ENCODE measurements at regions not wholly inside any gene's neighbourhood (a gene's known extent, or its start where the extent isn't known, plus 50 kb on each side); places are given as distances from the start of the nearest gene placed in this dataset.

DNA sequence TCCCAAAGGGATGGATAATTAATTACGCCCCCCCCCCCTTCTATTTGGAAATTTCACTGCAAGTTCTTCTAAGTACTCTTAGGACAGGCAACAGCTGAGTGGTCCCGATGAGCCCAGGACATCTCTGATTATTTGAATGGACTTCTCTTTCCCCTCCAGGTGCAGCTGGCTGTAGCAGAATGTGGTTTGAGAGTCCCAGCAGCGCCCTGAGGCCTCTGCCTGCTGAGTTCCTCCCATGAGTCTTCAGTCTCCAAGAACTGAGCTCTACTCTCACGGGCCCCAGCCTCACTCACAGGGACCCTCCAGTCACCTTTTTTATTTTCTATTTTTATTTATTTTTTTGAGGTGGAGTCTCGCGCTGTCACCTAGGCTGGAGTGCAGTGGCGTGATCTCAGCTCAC lies 63.6 kb upstream of the SFMBT2 start:
- peaks cover 4% of the 10 kb centered on the region; the same call in 1 of the 2 replicates for H3K36me3 Mint-ChIP-seq (ENCODE audit: low read depth)
- no peaks in the 10 kb centered on the region for H3K27me3 Mint-ChIP-seq (ENCODE audit: insufficient read depth)
- no peak overlapping the region for H3K27ac Mint-ChIP-seq
- no peak overlapping the region for H3K4me3 Mint-ChIP-seq
- no peak for DNase-seq
- H3K9me3 Mint-ChIP-seq: peaks cover 10% of the 10 kb centered on the region
- no peaks in the 10 kb centered on the region for H3K4me1 Mint-ChIP-seq (ENCODE audit: low read depth)
- TF ChIP-seq, protein P1, sequence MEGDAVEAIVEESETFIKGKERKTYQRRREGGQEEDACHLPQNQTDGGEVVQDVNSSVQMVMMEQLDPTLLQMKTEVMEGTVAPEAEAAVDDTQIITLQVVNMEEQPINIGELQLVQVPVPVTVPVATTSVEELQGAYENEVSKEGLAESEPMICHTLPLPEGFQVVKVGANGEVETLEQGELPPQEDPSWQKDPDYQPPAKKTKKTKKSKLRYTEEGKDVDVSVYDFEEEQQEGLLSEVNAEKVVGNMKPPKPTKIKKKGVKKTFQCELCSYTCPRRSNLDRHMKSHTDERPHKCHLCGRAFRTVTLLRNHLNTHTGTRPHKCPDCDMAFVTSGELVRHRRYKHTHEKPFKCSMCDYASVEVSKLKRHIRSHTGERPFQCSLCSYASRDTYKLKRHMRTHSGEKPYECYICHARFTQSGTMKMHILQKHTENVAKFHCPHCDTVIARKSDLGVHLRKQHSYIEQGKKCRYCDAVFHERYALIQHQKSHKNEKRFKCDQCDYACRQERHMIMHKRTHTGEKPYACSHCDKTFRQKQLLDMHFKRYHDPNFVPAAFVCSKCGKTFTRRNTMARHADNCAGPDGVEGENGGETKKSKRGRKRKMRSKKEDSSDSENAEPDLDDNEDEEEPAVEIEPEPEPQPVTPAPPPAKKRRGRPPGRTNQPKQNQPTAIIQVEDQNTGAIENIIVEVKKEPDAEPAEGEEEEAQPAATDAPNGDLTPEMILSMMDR (IDR thresholded peaks at IDR 0.05): no peak

DNA sequence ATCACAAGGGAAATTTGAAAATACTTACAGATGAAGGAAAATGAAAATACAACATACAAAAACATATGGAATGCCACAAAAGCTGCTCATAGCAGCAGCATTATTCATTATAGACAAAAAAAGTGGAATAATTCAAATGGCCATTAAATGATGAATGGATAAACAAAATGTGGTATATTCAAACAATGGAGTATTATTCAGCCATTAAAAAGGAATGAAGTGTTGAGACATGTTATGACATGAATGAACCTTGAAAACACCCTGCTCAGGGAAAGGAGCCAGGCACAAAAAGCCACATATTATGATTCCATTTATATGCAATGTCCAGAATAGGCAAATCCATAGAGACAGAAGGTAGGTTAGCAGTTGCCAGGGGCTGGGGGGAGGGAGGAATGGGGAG lies 62.6 kb upstream of the SFMBT2 start:
- Mint-ChIP-seq H3K27me3 (ENCODE audit: insufficient read depth) (no peaks in the 10 kb centered on the region), H3K9me3 (peaks cover 12% of the 10 kb centered on the region), H3K27ac (no peak overlapping the region), H3K4me3 (no peak overlapping the region), H3K4me1 (ENCODE audit: low read depth) (no peaks in the 10 kb centered on the region), H3K36me3 (ENCODE audit: low read depth) (peaks cover 4% of the 10 kb centered on the region; the same call in 1 of the 2 replicates)
- no peak for DNase-seq
- TF ChIP-seq, protein P1 (IDR thresholded peaks at IDR 0.05): no peak

DNA sequence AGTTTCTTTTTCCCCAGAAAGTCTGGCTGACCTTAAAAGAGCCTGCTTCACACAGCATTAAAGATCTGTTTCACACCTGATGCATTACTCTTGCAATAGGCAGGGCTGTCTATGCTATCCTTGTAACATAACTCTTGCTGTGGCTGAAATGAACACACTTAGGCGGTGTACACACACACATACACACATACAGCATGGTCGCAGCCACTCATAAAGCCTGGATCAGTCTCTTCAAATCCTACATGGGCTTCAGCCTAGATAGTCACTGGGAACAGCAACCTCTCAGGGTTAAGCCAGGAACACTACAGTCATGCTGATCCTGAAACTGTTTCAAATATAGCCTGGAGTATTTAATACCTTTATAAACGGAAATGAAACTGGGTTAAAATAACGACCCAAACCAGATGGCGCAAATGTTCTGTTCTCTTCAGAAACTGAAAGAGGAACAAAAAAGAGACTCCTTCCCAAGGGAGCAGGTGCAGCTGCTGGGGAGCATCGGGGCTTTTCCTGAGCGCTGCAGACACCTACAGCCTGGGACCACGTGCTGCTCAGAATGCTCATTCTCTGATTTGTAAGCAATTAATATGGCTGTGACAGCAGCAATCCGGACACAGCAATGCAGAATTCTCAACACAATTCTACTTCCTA lies 61.0 kb upstream of the SFMBT2 start:
- Mint-ChIP-seq H3K4me1 (ENCODE audit: low read depth) (no peaks in the 10 kb centered on the region), H3K4me3 (no peak overlapping the region), H3K27ac (no peak overlapping the region), H3K27me3 (ENCODE audit: insufficient read depth) (no peaks in the 10 kb centered on the region), H3K36me3 (ENCODE audit: low read depth) (peaks cover 4% of the 10 kb centered on the region; the same call in 1 of the 2 replicates), H3K9me3 (peaks cover 16% of the 10 kb centered on the region)
- no peak for DNase-seq
- TF ChIP-seq, protein P1 (IDR thresholded peaks at IDR 0.05): no peak

DNA sequence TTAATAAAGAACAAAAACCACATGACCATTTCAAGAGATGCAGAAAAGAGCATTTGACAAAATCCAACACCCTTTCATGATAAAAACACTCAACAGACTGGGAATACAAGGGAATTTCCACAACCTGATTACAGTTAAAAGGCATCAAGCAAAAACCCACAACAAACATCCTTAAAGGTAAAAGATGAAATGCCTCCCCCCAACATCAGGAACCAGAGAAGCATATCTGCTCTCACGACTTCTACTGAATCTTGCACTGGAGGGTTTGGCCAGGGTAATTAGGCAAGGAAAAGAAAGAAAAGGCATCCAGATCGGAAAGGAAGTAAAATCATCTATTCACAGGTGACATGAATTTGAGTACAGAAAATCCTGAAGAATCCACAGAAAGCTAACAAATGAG lies 59.5 kb upstream of the SFMBT2 start:
- no peaks in the 10 kb centered on the region for H3K27me3 Mint-ChIP-seq (ENCODE audit: insufficient read depth)
- peaks cover 19% of the 10 kb centered on the region for H3K9me3 Mint-ChIP-seq
- TF ChIP-seq, protein P1 (IDR thresholded peaks at IDR 0.05): no peak
- H3K4me1 Mint-ChIP-seq (ENCODE audit: low read depth): no peaks in the 10 kb centered on the region
- H3K4me3 Mint-ChIP-seq: no peak overlapping the region
- DNase-seq: no peak
- H3K27ac Mint-ChIP-seq: no peak overlapping the region
- H3K36me3 Mint-ChIP-seq (ENCODE audit: low read depth): peaks cover 4% of the 10 kb centered on the region; the same call in 1 of the 2 replicates

DNA sequence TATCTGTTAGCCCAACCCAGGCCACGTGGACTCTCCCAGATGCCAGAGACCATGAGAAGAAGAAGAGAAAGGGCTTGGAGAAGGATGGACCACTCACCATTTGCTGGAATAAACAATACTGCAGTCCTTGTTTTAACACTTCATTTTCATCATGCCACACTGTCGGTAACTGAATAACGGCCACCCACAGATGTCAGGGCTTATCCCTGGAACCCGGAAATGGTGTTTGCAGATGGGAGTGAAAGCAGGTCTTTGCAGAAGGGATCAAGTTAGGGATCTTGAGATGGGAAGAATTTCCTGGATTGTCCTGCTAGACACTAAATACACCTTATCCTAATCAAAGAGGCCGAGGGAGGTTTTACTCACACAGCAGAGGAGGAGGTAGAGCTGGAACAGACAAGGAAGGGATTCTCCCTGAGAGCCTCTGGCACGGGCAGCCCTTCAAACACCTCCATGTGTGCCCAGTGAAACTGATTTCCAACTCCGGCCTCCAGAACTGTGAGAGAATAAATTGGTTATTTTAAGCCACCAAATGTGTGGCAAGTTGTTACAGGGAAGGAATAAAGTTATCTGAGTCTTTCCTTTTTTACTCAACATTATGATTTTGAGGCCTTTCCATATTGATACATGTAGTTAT lies 56.3 kb upstream of the SFMBT2 start:
- Mint-ChIP-seq H3K4me1 (ENCODE audit: low read depth) (no peaks in the 10 kb centered on the region), H3K36me3 (ENCODE audit: low read depth) (no peaks in the 10 kb centered on the region), H3K9me3 (peaks cover 26% of the 10 kb centered on the region), H3K4me3 (no peak overlapping the region), H3K27me3 (ENCODE audit: insufficient read depth) (no peaks in the 10 kb centered on the region), H3K27ac (no peak overlapping the region)
- TF ChIP-seq, protein P1 (IDR thresholded peaks at IDR 0.05): no peak
- no peak for DNase-seq

All from HFFc6 (cell line).